ENCODE measurements at regions not wholly inside any gene's neighbourhood (a gene's known extent, or its start where the extent isn't known, plus 50 kb on each side); places are given as distances from the start of the nearest gene placed in this dataset.

DNA sequence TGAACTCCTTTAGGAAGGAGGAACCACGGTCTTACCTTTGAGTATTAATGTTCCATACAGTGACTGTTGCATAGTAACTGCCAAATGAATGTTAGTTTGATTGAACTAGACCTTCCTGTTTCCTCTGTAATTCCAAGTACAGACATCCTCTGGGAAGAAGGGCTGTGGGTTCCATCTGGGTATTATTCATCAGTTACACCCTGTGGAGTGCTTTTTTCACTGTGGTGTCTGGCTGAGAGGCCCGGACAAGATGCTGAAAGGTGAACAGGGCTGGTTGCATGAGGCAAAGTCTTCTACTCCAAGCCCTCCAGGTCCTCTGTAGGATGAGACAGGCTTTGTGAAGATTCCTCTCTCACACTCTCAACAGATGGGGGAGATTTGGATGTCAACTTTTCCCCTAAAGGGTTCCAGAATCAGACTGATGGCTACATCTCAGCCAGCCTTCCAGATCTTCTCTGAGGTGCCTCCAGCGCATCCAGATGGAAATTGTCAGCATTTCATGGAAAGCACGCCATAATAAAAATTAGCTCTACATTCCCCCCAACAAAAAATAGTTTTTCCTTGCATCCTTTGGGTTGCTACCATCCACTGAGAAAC is 230.9 kb downstream of the GAS1 start:
- H3K27ac ChIP-seq, result no peak overlapping the region
- no peaks in the 10 kb centered on the region for H3K9me3 ChIP-seq
- H3K4me3 ChIP-seq, result no peak overlapping the region
- no peaks in the 10 kb centered on the region for H3K27me3 ChIP-seq
- ATAC-seq (ENCODE audit: low FRiP score in 2 of 2) (no peak), DNase-seq (no peak)
- WGBS, 2 donors, result 75 to 82% methylated on average over 4 of the region's 4 CpGs
- no peaks in the 10 kb centered on the region for H3K4me1 ChIP-seq
- TF ChIP-seq, protein P1, sequence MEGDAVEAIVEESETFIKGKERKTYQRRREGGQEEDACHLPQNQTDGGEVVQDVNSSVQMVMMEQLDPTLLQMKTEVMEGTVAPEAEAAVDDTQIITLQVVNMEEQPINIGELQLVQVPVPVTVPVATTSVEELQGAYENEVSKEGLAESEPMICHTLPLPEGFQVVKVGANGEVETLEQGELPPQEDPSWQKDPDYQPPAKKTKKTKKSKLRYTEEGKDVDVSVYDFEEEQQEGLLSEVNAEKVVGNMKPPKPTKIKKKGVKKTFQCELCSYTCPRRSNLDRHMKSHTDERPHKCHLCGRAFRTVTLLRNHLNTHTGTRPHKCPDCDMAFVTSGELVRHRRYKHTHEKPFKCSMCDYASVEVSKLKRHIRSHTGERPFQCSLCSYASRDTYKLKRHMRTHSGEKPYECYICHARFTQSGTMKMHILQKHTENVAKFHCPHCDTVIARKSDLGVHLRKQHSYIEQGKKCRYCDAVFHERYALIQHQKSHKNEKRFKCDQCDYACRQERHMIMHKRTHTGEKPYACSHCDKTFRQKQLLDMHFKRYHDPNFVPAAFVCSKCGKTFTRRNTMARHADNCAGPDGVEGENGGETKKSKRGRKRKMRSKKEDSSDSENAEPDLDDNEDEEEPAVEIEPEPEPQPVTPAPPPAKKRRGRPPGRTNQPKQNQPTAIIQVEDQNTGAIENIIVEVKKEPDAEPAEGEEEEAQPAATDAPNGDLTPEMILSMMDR (IDR thresholded peaks at IDR 0.05), result no peak
- TF ChIP-seq POLR2A (IDR thresholded peaks at IDR 0.05) (no peak), POLR2AphosphoS5 (IDR thresholded peaks at IDR 0.05) (no peak)
- H3K36me3 ChIP-seq, result no peaks in the 10 kb centered on the region

DNA sequence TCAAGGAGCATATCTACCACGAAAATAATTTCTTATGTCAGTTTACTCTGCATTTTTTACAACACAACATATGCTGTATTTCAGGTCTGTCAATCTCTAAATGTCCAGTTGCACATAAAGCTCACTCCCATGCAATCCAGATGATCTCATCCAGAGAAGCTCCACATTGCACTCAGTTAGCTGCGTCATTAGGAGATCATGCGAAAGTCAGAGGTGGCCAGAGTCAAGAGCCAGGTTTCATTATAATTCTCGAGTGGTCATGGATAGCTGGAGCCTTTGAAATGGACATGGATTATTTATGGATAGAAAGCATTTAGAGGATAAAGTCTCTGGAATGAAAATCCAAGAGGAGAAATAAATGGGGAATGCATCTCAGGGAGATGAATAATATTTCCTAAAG is 232.3 kb downstream of the GAS1 start:
- WGBS, 2 donors, result 65 to 71% methylated on average over 4 of the region's 4 CpGs
- H3K4me3 ChIP-seq, result no peak overlapping the region
- H3K9me3 ChIP-seq, result no peaks in the 10 kb centered on the region
- no peaks in the 10 kb centered on the region for H3K27me3 ChIP-seq
- H3K36me3 ChIP-seq, result no peaks in the 10 kb centered on the region
- no peaks in the 10 kb centered on the region for H3K4me1 ChIP-seq
- ATAC-seq (ENCODE audit: low FRiP score in 2 of 2), result peak in 1 of 2 donors; percentile 86
- H3K27ac ChIP-seq, result no peak overlapping the region
- TF ChIP-seq EP300 (IDR thresholded peaks at IDR 0.05) (no peak), POLR2A (IDR thresholded peaks at IDR 0.05) (no peak)
- DNase-seq, result no peak

DNA sequence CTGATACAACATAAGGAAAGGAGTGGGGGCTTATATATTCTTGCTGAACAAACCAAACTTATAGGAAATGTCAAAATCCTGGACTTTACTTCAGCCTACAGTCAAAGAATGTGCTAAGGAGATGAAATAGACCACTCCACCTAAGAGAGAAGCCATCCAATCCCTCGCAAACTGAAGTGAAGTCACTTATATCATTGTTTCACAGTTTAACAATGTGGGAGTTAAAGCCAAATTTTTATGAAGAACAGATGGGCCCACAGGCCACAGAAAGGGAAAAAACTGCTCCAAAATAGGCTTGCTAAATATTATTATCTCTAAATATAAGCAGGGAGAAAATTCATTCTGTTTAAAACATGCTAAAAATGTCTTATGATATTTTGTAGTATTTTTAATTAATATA is 233.3 kb downstream of the GAS1 start:
- H3K36me3 ChIP-seq, result no peaks in the 10 kb centered on the region
- TF ChIP-seq POLR2AphosphoS5 (IDR thresholded peaks at IDR 0.05) (no peak), EP300 (IDR thresholded peaks at IDR 0.05) (no peak), POLR2A (IDR thresholded peaks at IDR 0.05) (no peak)
- TF ChIP-seq, protein P1 (IDR thresholded peaks at IDR 0.05), result no peak
- WGBS, 2 donors, result 85% methylated on average over 1 of the region's 1 CpG
- no peak for DNase-seq
- peak in 1 of 2 donors; percentile 84 for ATAC-seq (ENCODE audit: low FRiP score in 2 of 2)
- H3K9me3 ChIP-seq, result no peaks in the 10 kb centered on the region
- no peaks in the 10 kb centered on the region for H3K27me3 ChIP-seq
- no peak overlapping the region for H3K27ac ChIP-seq
- no peak overlapping the region for H3K4me3 ChIP-seq
- H3K4me1 ChIP-seq, result no peaks in the 10 kb centered on the region

DNA sequence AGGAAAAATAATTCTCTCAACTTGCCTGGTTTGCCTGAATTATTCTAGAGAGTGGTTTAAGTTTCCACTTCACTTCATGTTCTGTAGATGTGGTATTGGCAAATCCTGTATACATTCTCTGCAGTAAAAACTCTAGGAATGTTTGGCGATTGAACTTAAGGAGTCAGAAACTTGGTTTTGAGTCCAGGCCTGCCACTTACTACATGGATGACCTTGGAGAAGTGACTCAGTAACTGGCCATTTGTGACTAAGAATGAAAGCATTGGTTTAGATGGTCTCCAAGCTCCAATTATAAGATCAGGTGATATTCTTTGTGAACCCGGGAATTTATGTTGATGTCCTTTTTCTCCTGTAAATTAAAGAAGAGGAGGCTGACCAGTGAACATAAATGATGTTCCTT is 233.8 kb downstream of the GAS1 start:
- no peaks in the 10 kb centered on the region for H3K9me3 ChIP-seq
- no peak for ATAC-seq (ENCODE audit: low FRiP score in 2 of 2)
- no peaks in the 10 kb centered on the region for H3K27me3 ChIP-seq
- TF ChIP-seq POLR2AphosphoS5 (IDR thresholded peaks at IDR 0.05) (no peak), POLR2A (IDR thresholded peaks at IDR 0.05) (no peak), EP300 (IDR thresholded peaks at IDR 0.05) (no peak)
- TF ChIP-seq, protein P1 (IDR thresholded peaks at IDR 0.05), result no peak
- no peaks in the 10 kb centered on the region for H3K4me1 ChIP-seq
- H3K4me3 ChIP-seq, result no peak overlapping the region
- WGBS, 2 donors, result 91 to 93% methylated on average over 2 of the region's 2 CpGs
- no peak for DNase-seq
- H3K36me3 ChIP-seq, result no peaks in the 10 kb centered on the region
- no peak overlapping the region for H3K27ac ChIP-seq

DNA sequence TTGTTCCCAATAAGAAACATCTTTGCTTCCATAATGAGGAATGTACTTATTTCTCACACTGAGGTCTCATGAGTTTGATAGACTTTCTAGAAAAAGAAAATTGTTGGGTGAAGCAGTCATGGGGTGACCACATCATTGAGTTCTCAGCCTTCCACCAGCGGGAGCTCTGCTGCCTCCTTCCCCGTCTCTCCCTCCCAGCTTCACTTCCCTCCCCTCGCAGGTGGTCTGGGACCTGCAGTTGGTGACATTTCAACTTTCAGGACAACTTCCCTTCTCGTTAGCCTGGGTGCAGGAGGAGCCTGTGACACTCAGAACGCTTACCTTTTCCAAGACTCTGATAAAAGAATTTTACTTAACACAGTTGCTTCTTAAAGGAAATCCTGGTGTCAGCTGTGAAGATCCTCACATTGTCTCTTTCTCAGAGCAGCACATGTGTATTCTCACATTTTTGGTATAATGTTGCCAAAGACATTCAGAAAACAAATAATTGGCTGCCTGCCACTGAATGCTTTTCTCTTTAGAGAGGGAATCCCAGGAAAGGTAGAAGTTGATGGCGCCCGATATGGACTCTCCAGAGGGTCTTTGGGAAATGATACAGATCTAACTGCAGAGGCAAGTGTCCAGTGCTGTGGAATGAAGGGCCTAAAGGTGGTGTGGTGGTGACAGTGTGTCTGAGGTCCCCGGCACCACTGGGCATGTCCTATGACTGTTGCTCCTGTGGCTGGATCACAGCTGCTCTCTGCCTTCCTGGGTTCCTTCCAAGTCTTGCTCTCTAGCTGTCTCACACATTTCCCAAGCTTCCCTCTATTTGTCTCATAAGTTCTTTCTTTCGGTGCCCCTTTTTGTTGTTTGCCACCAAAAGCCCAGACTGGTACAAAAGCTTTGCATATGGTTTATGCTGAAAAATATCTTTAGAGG is 238.1 kb downstream of the GAS1 start:
- ATAC-seq (ENCODE audit: low FRiP score in 2 of 2) (no peak), DNase-seq (no peak)
- H3K36me3 ChIP-seq, result no peaks in the 10 kb centered on the region
- no peaks in the 10 kb centered on the region for H3K27me3 ChIP-seq
- H3K4me1 ChIP-seq, result no peaks in the 10 kb centered on the region
- 66 to 79% methylated on average over 9 of the region's 9 CpGs for WGBS, 2 donors
- no peak overlapping the region for H3K4me3 ChIP-seq
- TF ChIP-seq, protein P1 (IDR thresholded peaks at IDR 0.05), result no peak
- no peak for TF ChIP-seq EP300 (IDR thresholded peaks at IDR 0.05)
- TF ChIP-seq POLR2A (IDR thresholded peaks at IDR 0.05), result no peak
- no peak for TF ChIP-seq POLR2AphosphoS5 (IDR thresholded peaks at IDR 0.05)
- no peak overlapping the region for H3K27ac ChIP-seq
- no peaks in the 10 kb centered on the region for H3K9me3 ChIP-seq
